ENCODE measurements at regions not wholly inside any gene's neighbourhood (a gene's known extent, or its start where the extent isn't known, plus 50 kb on each side); places are given as distances from the start of the nearest gene placed in this dataset.

DNA sequence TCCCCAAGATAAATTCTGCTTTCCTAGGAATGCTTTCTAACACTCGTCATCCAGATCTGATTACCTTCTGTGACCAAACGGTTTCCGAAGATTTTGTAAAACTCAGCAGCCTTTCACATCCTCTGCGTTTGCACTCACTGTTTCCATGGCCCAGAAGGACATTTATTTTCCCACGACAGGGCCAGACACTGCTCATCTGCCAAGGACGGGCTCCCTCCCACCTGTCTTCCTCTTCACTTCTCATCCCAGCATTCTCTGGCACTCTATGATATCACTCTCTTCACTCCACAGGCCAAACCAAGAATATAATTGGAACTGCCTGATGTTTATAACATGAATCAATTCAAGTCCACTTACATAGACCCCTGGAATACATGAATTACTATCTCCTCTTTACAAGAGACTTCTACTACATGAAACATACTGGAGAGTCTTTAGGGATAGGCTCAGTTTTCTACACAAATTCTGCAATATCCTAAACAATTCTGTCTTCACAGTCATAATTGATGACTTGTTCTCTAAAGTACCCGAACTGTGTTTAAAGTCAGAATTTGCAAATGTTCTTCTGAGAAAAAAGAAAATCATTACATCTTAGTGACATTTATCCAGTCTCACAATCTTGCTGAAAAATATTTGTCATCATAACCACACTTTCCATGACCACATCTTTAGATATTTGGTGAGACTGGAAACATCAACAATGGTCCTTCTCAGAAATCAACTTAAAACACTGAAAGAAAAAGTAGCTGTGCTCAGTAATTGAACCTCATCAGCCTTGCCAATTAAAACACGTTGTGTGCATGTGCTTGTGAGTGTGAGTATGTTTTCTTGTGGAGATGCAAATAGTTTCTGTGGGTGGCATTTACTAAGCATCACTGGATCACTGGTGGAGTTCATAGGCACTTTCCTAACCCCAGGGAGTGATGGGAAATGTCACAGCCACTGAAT is 79.5 kb upstream of the PRSS58 start:
- no peaks in the 10 kb centered on the region for H3K79me2 ChIP-seq (ENCODE audit: insufficient read depth, low read length)
- ChIA-PET RAD21 (ENCODE audit: low non-redundant PET in 1 of 2, low total read pairs in 2 of 2, uncharacterized antibody in 2 of 2, unreplicated experiment in 2 of 2) (no interaction called here), POLR2A (no interaction called here), CTCF (interaction anchor here (0.6 to 3.1 kb wide), 6 partner anchors 14 to 538 kb away, joined by 3 to 16 read pairs (median 4); no protein-coding TSS in a partner anchor)
- peaks cover 10% of the 10 kb centered on the region for H3K27me3 ChIP-seq (ENCODE audit: insufficient read depth, low read length)
- H3K4me3 ChIP-seq (replicated peaks in 1 of 2; ENCODE audit: low read depth in 1 of 2, low read length in 2 of 2) = no peak overlapping the region
- intact Hi-C loops (cut with micrococcal nuclease) = no loop called here
- ATAC-seq (no peak), DNase-seq (ENCODE audit: low read depth, low spot score) (no peak)
- no peak overlapping the region for H3K9ac ChIP-seq (ENCODE audit: low read length)
- no peaks in the 10 kb centered on the region for H3K9me3 ChIP-seq (ENCODE audit: control insufficient read depth in 1 of 2, insufficient read depth in 1 of 2, low read depth in 1 of 2, low read length in 2 of 2)
- H2AFZ ChIP-seq (ENCODE audit: low read depth, low read length, poor library complexity, severe bottlenecking) = no peak overlapping the region
- no peaks in the 10 kb centered on the region for H3K36me3 ChIP-seq (ENCODE audit: control insufficient read depth in 1 of 2, insufficient read depth in 2 of 2, low read length in 2 of 2)
- BruUV-seq (replicated peaks) = no TSS peak
- no peaks in the 10 kb centered on the region for H3K9me2 ChIP-seq (ENCODE audit: insufficient read depth)
- H3K4me1 ChIP-seq (ENCODE audit: control insufficient read depth in 1 of 2, insufficient read depth in 2 of 2, low read length in 2 of 2) = 0 out of 4 replicates have a peak, but pooled peaks cover 0 to 3% of the 10 kb centered on the region in 2 experiments
- no peak overlapping the region for H3K27ac ChIP-seq (ENCODE audit: low read depth, low read length)
- H3K4me2 ChIP-seq (ENCODE audit: low read length) = no peak overlapping the region
- H4K20me1 ChIP-seq (ENCODE audit: insufficient read depth) = no peaks in the 10 kb centered on the region
- TF ChIP-seq POLR2A (IDR thresholded peaks at IDR 0.05; ENCODE audit: borderline replicate concordance, extremely low read depth, insufficient read depth, insufficient read length) (no peak), SP1 (IDR thresholded peaks at IDR 0.05; ENCODE audit: low read depth) (no peak), SRF (IDR thresholded peaks at IDR 0.05; ENCODE audit: low read depth) (no peak), JUND (IDR thresholded peaks at IDR 0.05) (no peak), POLR2AphosphoS5 (IDR thresholded peaks at IDR 0.05; ENCODE audit: low read depth, low read length) (no peak), TCF7L2 (IDR thresholded peaks at IDR 0.05; ENCODE audit: borderline replicate concordance, extremely low read depth, insufficient read depth, insufficient read length) (no peak), EZH2 (IDR thresholded peaks at IDR 0.05) (no peak)
- TF ChIP-seq, protein P1, sequence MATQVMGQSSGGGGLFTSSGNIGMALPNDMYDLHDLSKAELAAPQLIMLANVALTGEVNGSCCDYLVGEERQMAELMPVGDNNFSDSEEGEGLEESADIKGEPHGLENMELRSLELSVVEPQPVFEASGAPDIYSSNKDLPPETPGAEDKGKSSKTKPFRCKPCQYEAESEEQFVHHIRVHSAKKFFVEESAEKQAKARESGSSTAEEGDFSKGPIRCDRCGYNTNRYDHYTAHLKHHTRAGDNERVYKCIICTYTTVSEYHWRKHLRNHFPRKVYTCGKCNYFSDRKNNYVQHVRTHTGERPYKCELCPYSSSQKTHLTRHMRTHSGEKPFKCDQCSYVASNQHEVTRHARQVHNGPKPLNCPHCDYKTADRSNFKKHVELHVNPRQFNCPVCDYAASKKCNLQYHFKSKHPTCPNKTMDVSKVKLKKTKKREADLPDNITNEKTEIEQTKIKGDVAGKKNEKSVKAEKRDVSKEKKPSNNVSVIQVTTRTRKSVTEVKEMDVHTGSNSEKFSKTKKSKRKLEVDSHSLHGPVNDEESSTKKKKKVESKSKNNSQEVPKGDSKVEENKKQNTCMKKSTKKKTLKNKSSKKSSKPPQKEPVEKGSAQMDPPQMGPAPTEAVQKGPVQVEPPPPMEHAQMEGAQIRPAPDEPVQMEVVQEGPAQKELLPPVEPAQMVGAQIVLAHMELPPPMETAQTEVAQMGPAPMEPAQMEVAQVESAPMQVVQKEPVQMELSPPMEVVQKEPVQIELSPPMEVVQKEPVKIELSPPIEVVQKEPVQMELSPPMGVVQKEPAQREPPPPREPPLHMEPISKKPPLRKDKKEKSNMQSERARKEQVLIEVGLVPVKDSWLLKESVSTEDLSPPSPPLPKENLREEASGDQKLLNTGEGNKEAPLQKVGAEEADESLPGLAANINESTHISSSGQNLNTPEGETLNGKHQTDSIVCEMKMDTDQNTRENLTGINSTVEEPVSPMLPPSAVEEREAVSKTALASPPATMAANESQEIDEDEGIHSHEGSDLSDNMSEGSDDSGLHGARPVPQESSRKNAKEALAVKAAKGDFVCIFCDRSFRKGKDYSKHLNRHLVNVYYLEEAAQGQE (IDR thresholded peaks at IDR 0.05; ENCODE audit: low read depth) = no peak
- TF ChIP-seq, protein P2, sequence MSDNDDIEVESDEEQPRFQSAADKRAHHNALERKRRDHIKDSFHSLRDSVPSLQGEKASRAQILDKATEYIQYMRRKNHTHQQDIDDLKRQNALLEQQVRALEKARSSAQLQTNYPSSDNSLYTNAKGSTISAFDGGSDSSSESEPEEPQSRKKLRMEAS (IDR thresholded peaks at IDR 0.05) = no peak
- TF ChIP-seq, protein P3, sequence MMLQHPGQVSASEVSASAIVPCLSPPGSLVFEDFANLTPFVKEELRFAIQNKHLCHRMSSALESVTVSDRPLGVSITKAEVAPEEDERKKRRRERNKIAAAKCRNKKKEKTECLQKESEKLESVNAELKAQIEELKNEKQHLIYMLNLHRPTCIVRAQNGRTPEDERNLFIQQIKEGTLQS (IDR thresholded peaks at IDR 0.05) = no peak
- TF ChIP-seq, protein P4, sequence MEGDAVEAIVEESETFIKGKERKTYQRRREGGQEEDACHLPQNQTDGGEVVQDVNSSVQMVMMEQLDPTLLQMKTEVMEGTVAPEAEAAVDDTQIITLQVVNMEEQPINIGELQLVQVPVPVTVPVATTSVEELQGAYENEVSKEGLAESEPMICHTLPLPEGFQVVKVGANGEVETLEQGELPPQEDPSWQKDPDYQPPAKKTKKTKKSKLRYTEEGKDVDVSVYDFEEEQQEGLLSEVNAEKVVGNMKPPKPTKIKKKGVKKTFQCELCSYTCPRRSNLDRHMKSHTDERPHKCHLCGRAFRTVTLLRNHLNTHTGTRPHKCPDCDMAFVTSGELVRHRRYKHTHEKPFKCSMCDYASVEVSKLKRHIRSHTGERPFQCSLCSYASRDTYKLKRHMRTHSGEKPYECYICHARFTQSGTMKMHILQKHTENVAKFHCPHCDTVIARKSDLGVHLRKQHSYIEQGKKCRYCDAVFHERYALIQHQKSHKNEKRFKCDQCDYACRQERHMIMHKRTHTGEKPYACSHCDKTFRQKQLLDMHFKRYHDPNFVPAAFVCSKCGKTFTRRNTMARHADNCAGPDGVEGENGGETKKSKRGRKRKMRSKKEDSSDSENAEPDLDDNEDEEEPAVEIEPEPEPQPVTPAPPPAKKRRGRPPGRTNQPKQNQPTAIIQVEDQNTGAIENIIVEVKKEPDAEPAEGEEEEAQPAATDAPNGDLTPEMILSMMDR (IDR thresholded peaks at IDR 0.05 in 2 of 3, conservative IDR thresholded peaks at IDR 0.05 in 1 of 3; ENCODE audit: borderline replicate concordance in 1 of 3, insufficient read depth in 1 of 3, low read depth in 2 of 3, low read length in 2 of 3) = no peak
- TF ChIP-seq, protein P5, sequence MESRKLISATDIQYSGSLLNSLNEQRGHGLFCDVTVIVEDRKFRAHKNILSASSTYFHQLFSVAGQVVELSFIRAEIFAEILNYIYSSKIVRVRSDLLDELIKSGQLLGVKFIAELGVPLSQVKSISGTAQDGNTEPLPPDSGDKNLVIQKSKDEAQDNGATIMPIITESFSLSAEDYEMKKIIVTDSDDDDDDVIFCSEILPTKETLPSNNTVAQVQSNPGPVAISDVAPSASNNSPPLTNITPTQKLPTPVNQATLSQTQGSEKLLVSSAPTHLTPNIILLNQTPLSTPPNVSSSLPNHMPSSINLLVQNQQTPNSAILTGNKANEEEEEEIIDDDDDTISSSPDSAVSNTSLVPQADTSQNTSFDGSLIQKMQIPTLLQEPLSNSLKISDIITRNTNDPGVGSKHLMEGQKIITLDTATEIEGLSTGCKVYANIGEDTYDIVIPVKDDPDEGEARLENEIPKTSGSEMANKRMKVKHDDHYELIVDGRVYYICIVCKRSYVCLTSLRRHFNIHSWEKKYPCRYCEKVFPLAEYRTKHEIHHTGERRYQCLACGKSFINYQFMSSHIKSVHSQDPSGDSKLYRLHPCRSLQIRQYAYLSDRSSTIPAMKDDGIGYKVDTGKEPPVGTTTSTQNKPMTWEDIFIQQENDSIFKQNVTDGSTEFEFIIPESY (IDR thresholded peaks at IDR 0.05; ENCODE audit: extremely low read depth, insufficient replicate concordance, low read length) = no peak

All from HCT116 (cell line).